CD4-positive, alpha-beta T cell treated with Interleukin-4 for 4 hours (primary cell): ENCODE measurements at regions not wholly inside any gene's neighbourhood (a gene's known extent, or its start where the extent isn't known, plus 50 kb on each side); places are given as distances from the start of the nearest gene placed in this dataset.
"Not testable (repeated sequence)": the region's sequence is repeated elsewhere in the genome, so short reads cannot be mapped to it uniquely, and the experiment has no call there.

Source experiments
- DNase-seq: peaks from one replicate; pipeline ENCODE4 v3.0.0-alpha.2; 2020

GRCh38 chr20:1845163-1845523 is 50.1 kb upstream of the SIRPA start:
- no peak for DNase-seq

DNA sequence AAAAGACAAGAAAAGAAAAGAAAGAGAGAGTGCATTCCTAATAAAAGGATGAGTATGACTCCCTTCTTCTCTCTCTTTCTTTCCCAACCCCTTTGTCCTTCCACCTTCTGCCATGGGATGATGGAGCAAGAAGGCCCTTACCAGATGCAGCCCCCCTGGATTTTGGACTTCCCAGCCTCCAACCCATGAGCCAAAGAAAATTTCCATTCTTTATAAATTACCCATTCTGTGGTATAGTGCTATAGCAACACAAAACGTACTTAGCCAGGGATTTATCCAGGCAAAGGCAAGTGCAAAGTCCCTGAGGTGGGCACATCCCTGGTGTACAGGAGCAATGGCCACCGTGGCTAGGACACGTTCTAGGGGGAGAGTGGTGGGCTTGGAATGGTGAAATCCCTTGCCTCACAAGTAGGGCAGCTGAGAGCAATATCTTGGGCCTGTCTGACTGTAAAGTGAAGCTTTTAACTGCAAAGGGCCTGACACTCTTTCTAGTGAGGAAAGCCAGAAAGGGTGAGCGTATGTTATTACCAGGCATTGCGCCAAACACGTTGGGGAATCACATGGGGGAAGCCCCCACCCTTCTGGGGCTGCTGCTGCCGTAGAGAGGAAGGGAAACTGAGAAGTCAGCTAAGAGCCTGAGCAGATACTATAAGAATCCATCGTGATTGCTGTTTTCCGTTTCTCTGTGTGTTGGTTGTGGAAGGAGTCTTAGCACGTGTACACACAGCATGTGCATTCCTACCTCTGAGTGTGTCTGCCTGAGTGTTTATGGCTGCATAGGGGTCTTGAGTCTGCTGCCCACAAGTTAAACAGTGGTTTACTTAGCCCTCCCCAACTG is 50.7 kb upstream of the SIRPA start:
- DNase-seq, result no peak

- no peak for DNase-seq
Measured at GRCh38 chr20:1842281-1842680, 52.9 kb upstream of the SIRPA start.

- DNase-seq, result no peak
Measured at GRCh38 chr20:1841554-1842140, 53.6 kb upstream of the SIRPA start.

DNA sequence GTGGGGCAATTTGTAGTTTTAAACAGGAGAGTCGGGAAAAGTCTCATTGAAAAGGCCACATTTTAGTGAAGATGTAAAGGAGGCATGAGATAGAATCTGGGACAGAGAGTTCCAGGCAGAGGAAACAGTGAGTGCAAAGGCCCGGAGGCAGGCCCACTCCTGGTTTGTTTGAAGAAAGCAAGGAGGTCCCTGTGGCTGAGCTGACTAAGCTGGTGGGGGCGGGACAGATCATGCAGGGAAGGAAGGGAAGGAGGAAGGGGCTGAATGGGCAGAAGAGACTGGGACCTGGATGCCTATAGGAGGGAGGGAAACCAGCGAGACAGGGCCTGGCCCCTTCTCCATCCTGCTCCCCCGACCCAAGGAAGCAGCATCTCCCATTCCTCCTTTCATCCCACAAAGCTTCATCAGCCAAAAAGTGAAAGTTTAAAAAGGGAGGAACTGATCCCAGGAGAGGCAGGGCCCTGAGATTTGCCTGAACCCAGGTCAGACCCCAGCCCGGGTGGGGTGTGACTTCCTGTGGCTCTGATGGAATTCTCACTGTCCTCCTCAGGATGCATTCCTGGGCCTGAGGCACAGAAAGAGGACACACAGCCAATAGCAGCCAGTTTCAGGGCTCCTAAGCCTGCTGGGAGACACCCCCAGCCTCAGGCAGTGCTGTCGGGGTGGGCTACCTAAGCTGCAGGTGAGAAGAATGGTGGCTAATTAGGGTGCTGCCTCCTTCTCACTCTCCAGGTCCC is 54.2 kb upstream of the SIRPA start:
- no peak for DNase-seq

DNA sequence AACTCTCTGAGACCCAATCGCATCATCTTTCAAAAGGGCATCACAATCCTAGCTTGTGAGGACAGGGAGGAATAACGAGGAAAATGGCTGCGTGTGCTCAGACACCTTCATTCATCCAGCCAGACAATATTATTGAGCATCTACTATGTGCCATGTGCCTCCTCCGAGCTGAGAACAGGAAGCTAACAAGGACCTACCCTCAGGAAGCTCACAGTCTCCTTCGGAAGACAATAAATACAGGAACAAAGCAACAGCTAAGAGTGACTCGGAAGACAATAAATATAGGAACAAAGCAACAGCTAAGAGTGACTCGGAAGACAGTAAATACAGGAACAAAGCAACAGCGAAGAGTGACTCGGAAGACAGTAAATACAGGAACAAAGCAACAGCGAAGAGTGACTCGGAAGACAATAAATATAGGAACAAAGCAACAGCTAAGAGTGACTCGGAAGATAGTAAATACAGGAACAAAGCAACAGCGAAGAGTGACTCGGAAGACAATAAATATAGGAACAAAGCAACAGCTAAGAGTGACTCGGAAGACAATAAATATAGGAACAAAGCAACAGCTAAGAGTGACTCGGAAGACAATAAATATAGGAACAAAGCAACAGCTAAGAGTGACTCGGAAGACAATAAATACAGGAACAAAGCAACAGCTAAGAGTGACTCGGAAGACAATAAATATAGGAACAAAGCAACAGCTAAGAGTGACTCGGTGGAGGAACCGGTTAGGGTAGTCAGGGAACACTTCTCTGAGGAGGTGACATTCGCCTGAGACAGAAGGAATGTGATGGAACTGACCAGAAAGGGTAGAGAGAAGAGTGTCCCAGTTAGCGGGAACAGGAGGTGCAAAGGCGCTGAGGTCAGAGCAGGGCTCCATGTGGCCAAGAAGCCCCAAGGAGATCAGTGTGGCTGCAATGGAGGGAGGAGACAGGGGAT is 55.6 kb upstream of the SIRPA start:
- DNase-seq, result not testable (repeated sequence)

GRCh38 chr20:1838556-1839279 is 56.5 kb upstream of the SIRPA start:
- DNase-seq, result no peak

DNA sequence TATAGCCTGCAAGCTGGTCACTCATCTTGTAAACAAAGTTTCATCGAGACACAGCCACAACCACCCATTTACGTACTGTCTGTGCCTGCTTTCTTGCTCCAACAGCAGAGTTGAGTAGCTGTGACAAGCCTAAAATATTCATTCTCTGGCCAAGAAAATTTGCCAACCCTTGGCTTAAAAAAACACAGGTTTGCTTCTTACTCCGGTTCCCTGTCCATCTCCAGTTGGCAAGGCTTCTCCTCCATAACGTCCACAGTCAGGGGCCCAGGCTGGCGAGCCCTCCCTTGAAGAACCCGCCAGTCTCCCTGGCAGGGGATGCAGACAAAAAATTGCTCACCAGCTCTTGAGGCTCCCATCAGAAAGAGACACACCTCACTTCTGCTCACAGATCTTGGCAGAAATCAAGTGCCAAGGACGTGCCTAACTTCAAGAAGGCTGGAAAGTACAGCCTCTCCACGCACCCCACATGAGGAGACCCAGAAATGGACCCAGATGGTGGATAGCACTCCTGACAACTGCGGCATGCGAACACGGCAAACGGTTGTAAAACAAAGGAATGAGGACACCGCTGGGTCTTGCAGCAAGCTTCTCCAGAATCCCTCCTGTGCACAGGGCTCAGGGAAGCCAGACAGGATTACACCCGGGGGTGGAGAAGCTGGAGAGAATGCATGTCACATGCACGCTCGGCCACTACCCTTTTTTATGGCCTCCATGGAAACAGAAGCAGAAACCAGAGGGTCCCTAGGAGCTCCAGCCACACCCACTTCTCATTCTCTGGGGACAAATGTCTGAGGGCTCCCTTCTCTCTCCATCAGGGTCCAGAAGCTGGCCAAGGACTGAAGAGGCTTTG is 59.8 kb upstream of the SIRPA start:
- DNase-seq, result no peak

GRCh38 chr20:1833728-1834726 is 61.2 kb upstream of the SIRPA start:
- DNase-seq, result no peak

GRCh38 chr20:1833216-1833615 is 62.0 kb upstream of the SIRPA start:
- no peak for DNase-seq

DNA sequence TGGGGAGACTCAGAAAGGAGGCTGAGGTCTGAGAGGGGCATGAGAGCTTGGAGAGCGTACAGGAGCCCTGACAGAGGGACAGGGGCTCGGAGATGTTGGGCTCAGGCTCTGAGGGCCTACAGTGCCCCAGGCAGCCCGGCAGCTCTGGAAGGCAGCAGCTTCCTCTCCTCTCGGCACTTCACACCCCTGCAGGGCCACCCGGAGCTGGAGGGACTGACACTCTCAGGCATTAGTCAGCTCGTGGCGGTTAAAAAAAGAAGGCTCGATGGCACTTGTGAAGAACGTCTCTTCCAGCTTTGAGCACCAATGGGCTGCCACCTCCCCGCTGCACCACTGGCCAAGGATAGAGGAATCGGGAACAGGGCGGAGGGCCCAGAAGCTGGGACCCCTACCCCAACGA is 62.6 kb upstream of the SIRPA start:
- no peak for DNase-seq

GRCh38 chr20:1831606-1832005 is 63.6 kb upstream of the SIRPA start:
- no peak for DNase-seq

DNA sequence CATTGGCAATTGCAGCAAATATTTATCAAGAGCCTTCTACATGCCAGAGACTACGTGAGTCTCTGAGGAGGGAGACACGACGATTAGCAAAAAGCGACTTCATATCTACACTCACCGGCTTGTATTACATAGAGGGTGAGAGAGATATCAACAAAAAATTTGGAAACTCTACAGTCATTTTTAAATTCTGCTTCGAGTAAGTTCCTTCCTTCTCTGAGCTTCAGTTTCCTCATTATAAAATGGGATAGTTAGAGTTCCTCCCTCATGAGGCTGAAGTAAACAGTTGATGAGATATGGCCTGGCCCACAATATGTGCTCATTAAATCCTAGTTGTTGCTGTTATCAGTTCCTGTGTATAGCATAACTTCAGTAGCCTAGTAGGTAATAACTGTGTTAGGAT is 64.1 kb upstream of the SIRPA start:
- DNase-seq, result no peak

DNA sequence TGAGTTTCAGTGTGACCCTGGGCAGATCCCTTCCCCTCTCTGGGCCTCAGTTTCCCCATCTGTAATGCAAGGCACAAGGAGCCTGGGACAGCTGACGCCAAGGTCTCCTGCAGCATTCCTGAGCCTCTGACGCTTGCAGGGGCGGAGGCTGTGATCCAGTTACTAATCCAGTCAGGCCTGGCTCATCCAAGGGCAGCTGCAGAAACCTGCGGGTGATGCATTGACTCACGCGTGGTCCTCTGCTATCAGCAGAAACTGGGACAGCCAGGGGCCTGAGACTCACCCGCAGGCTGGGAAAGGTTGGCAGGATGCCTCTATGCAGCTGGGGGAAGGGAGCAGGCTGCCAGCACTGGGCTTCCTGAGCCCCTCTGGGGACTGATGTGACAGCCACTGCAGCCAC is 65.0 kb upstream of the SIRPA start:
- no peak for DNase-seq

- DNase-seq, result no peak
Measured at GRCh38 chr20:1829531-1829930, 65.7 kb upstream of the SIRPA start.

DNA sequence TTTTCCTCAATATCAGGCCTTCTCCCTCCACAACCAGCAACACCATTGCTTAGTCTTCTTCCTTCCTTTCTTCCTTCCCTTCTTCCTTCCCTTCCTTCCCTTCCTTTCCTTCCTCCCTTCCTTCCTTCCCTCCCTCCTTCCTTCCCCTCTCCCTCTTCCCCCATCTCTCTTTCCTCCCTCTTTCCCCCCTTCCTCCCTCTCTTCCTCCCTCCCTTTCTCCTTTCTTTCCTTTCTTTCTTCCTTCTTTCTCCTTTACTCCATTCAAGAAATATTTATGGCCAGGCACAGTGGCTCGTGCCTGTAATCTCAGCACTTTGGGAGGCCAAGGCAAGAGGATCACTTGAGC is 66.4 kb upstream of the SIRPA start:
- no peak for DNase-seq

DNA sequence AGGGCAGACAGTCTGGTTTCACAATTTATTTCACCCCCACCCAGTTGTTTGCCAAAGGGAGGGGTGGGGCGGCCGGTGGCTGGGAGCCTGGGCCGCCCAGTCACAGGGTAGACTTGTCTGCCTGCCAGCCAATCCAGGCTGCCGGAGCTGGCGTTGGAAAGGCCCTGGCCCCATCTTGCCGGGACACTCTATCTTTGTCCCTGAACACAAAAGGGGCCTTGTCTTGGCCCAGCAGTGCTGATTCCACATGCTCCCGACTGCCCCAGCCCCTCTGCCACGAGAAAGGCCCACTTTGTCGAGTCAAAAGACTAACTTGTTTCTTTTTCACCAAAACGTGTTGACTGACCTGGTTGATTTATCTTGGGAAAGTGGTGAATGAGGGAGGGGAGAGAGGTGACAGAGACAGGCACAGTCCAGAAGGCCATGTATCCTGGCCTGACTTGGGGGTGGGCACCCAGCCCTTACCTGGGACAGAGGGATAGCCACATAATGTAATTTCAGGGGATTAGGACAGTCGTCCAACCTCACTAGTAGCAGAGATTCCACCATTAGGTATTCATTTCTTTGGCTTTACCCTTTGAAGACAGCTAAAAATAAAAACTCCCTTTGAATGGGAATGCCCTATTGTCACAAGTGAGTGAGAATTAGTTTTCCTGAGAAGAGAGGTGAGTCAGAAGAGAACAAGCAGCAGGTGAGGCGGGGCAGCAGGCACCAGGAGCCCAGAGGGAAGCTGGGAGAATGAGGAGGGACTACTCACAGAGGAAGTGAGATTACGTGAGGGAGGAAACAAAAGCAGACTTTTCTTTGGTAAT is 67.0 kb upstream of the SIRPA start:
- DNase-seq, result no peak

DNA sequence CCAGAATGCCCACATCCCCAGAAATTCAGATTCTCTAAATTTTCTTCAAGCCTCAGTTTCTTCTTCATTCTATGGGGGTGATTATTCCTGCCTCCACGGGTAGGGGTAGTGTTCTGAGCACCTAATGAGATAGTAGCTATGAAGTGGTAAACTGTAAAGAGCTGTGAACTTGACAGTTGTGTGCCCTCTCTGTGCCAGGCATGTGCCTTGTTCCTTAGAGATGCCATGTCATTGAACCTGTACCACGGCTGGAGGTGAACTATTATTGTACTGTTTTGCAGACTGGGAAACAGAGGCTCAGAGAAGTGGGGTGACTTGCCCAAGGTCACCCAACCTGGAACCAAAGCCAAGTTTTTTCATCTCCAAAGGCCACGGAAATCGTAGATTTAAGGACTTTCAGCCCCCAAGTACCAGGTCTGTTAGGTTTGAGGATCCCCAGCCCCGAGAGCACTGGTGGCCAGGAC is 67.7 kb upstream of the SIRPA start:
- no peak for DNase-seq

- no peak for DNase-seq
Measured at GRCh38 chr20:1825938-1826445, 69.2 kb upstream of the SIRPA start.
